ENCODE measurements at regions not wholly inside any gene's neighbourhood (a gene's known extent, or its start where the extent isn't known, plus 50 kb on each side); places are given as distances from the start of the nearest gene placed in this dataset.

GRCh38 chr2:215619022-215619958 lies 183.4 kb upstream of the FN1 start:
- no peak for DNase-seq

- no peak for DNase-seq
These were observed 182.3 kb upstream of the FN1 start for GRCh38 chr2:215618145-215618544.

- DNase-seq = no peak
These were observed 181.4 kb upstream of the FN1 start for GRCh38 chr2:215617060-215617824.

- DNase-seq = no peak
These were observed 179.9 kb upstream of the FN1 start for GRCh38 chr2:215615803-215616174.

- no peak for DNase-seq
These were observed 179.4 kb upstream of the FN1 start for GRCh38 chr2:215615067-215615802.

- no peak for DNase-seq
These were observed 178.4 kb upstream of the FN1 start for GRCh38 chr2:215614296-215614695.

GRCh38 chr2:215613888-215614287 lies 178.0 kb upstream of the FN1 start:
- no peak for DNase-seq

GRCh38 chr2:215613280-215613679 lies 177.4 kb upstream of the FN1 start:
- no peak for DNase-seq

GRCh38 chr2:215612786-215613185 lies 176.9 kb upstream of the FN1 start:
- DNase-seq = no peak

GRCh38 chr2:215611609-215612386 lies 175.9 kb upstream of the FN1 start:
- DNase-seq = no peak

GRCh38 chr2:215609089-215610032 lies 173.5 kb upstream of the FN1 start:
- DNase-seq = no peak

GRCh38 chr2:215607766-215608165 lies 171.9 kb upstream of the FN1 start:
- DNase-seq = no peak

- no peak for DNase-seq
These were observed 170.4 kb upstream of the FN1 start for GRCh38 chr2:215606219-215606618.

GRCh38 chr2:215605214-215605613 lies 169.3 kb upstream of the FN1 start:
- DNase-seq = no peak

GRCh38 chr2:215604606-215605005 lies 168.7 kb upstream of the FN1 start:
- DNase-seq = no peak

GRCh38 chr2:215603440-215603839 lies 167.6 kb upstream of the FN1 start:
- DNase-seq = no peak

- no peak for DNase-seq
These were observed 167.1 kb upstream of the FN1 start for GRCh38 chr2:215602997-215603396.

- DNase-seq = no peak
These were observed 166.3 kb upstream of the FN1 start for GRCh38 chr2:215601990-215602721.

- no peak for DNase-seq
These were observed 165.7 kb upstream of the FN1 start for GRCh38 chr2:215601526-215601925.

- no peak for DNase-seq
These were observed 162.6 kb upstream of the FN1 start for GRCh38 chr2:215598376-215598975.

All from occipital lobe (tissue), 1 donor.